OCI-LY3 (cell line): ENCODE measurements at regions not wholly inside any gene's neighbourhood (a gene's known extent, or its start where the extent isn't known, plus 50 kb on each side); places are given as distances from the start of the nearest gene placed in this dataset.

ENCODE experiments used
- EZH2phosphoT487 ChIP-seq: fragments of 200-600 bp; shearing (Covaris generic); IDR thresholded peaks from 2 replicates; pipeline ENCODE4 v1.6.1; 2018; ENCODE audit warnings: antibody characterized with exemption, mixed run types, low read depth
- TF ChIP-seq, protein P1 (sequence below): fragments of 200-600, 300-600 bp; sonication (generic); IDR thresholded peaks from 2 replicates; pipeline ENCODE4 v1.5.1; 2014; ENCODE audit warnings: antibody characterized with exemption, low read length, low read depth

DNA sequence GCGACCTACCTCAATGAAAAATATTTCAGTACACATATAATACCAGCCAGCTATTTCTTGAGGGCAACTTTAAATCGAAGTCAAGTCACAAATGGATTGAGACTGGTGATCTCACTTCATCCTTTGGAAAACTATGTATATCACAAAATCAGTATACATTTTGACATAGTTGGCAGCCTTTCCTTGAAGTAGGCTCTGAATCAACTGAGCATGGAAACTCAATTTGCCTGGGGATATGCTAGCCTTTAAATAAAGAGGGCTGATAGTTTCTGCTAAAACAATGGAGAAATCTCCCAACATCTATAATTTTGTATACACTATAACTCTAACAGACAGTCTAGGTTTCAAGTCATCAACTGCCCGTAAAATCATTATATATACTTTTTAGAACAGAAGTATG lies 282.8 kb upstream of the TENM3 start:
- TF ChIP-seq, protein P1, sequence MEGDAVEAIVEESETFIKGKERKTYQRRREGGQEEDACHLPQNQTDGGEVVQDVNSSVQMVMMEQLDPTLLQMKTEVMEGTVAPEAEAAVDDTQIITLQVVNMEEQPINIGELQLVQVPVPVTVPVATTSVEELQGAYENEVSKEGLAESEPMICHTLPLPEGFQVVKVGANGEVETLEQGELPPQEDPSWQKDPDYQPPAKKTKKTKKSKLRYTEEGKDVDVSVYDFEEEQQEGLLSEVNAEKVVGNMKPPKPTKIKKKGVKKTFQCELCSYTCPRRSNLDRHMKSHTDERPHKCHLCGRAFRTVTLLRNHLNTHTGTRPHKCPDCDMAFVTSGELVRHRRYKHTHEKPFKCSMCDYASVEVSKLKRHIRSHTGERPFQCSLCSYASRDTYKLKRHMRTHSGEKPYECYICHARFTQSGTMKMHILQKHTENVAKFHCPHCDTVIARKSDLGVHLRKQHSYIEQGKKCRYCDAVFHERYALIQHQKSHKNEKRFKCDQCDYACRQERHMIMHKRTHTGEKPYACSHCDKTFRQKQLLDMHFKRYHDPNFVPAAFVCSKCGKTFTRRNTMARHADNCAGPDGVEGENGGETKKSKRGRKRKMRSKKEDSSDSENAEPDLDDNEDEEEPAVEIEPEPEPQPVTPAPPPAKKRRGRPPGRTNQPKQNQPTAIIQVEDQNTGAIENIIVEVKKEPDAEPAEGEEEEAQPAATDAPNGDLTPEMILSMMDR = no peak
- no peak for TF ChIP-seq EZH2phosphoT487
